Upper lobe of left lung (tissue), 6 donors: ENCODE measurements at regions not wholly inside any gene's neighbourhood (a gene's known extent, or its start where the extent isn't known, plus 50 kb on each side); places are given as distances from the start of the nearest gene placed in this dataset.

Source experiments
- ATAC-seq, 2 donors: fragments of 200-7000 bp; cut with Tn5 transposase; one replicate each; pipeline ENCODE4 v1.9.1; 2022; ENCODE audit warnings: mild to moderate bottlenecking in 2 of 2, moderate library complexity in 2 of 2; ENCODE audit not compliant: low FRiP score in 2 of 2
- DNase-seq, 2 donors: peaks; one replicate each; pipeline ENCODE4 v3.0.0-alpha.2; 2019 to 2020
- H3K27ac ChIP-seq, 4 donors: fragments of 200-600 bp; sonication (generic); one replicate each; pipeline ENCODE4 v1.5.1; 2016 to 2019
- H3K27me3 ChIP-seq, 4 donors: fragments of 200-600 bp; sonication (generic); one replicate each; pipeline ENCODE4 v1.5.1; 2017 to 2019
- H3K36me3 ChIP-seq, 4 donors: fragments of 200-600 bp; sonication (generic); one replicate each; pipeline ENCODE4 v1.5.1; 2016 to 2019
- H3K4me1 ChIP-seq, 4 donors: fragments of 200-600 bp; sonication (generic); one replicate each; pipeline ENCODE4 v1.5.1; 2018 to 2019
- H3K4me3 ChIP-seq, 4 donors: fragments of 200-600 bp; sonication (generic); one replicate each; pipeline ENCODE4 v1.5.1; 2017 to 2019; ENCODE audit warnings: mild to moderate bottlenecking in 2 of 4, moderate library complexity in 1 of 4
- H3K9me3 ChIP-seq, 4 donors: fragments of 200-600 bp; sonication (generic); one replicate each; pipeline ENCODE4 v1.5.1; 2018 to 2019
- CTCF ChIP-seq, 6 experiments: fragments of 450-650 bp in 4 of 6; fragments of 200-600 bp in 2 of 6; sonication (generic) in 2 of 6; IDR thresholded peaks; one replicate each; pipeline ENCODE4 v1.5.1; 2016 to 2019; ENCODE audit warnings: antibody characterized with exemption in 6 of 6
- EP300 ChIP-seq, 4 donors: sonication (generic); formaldehyde crosslinking; IDR thresholded peaks; one replicate each; pipeline ENCODE4 v1.5.1; 2017; ENCODE audit warnings: antibody characterized with exemption in 4 of 4, control low read depth in 2 of 4
- POLR2A ChIP-seq, 4 donors: fragments of 450-650 bp; IDR thresholded peaks; one replicate each; pipeline ENCODE4 v1.5.1; 2016 to 2017; ENCODE audit warnings: antibody characterized with exemption in 4 of 4, mild to moderate bottlenecking in 2 of 4
- POLR2AphosphoS5 ChIP-seq, 2 donors: sonication (generic); formaldehyde crosslinking; IDR thresholded peaks; one replicate each; pipeline ENCODE4 v1.5.1; 2017; ENCODE audit warnings: antibody characterized with exemption in 2 of 2
- WGBS, 2 donors: methylation state at CpG; one replicate each; pipeline ENCODE4 v1.1.5; 2017 to 2018; 5-methylcytosine and 5-hydroxymethylcytosine counted together
- donor health status: DM: no; HTN: no; CAD: no; lungs with moderate emphysema.
- donor health status: DM: no; HTN: yes; CAD: no; lungs with severe emphysema.

- ATAC-seq: no peak
- Histone ChIP-seq H3K4me1 (no peaks in the 10 kb centered on the region), H3K36me3 (no peaks in the 10 kb centered on the region), H3K27me3 (no peaks in the 10 kb centered on the region), H3K4me3 (no peak overlapping the region), H3K9me3 (no peaks in the 10 kb centered on the region), H3K27ac (no peak overlapping the region)
- TF ChIP-seq POLR2A (IDR thresholded peaks at IDR 0.05): no peak
- no peak for TF ChIP-seq POLR2AphosphoS5 (IDR thresholded peaks at IDR 0.05)
- TF ChIP-seq CTCF (IDR thresholded peaks at IDR 0.05): no peak
- TF ChIP-seq EP300 (IDR thresholded peaks at IDR 0.05): no peak
- DNase-seq: no peak
- 59 to 79% methylated on average over 3 of the region's 3 CpGs for WGBS, 2 donors
These were observed 272.7 kb upstream of the RGMB start for GRCh38 chr5:98500811-98501210.

- no peak for DNase-seq
- Histone ChIP-seq H3K36me3 (no peaks in the 10 kb centered on the region), H3K27ac (no peak overlapping the region), H3K9me3 (no peaks in the 10 kb centered on the region), H3K4me1 (no peaks in the 10 kb centered on the region), H3K4me3 (no peak overlapping the region), H3K27me3 (no peaks in the 10 kb centered on the region)
- no peak for ATAC-seq
- TF ChIP-seq POLR2AphosphoS5 (IDR thresholded peaks at IDR 0.05): no peak
- TF ChIP-seq EP300 (IDR thresholded peaks at IDR 0.05): no peak
- TF ChIP-seq POLR2A (IDR thresholded peaks at IDR 0.05): no peak
- TF ChIP-seq CTCF (IDR thresholded peaks at IDR 0.05): no peak
- 54 to 72% methylated on average over 2 of the region's 2 CpGs for WGBS, 2 donors
These were observed 269.8 kb upstream of the RGMB start for GRCh38 chr5:98503616-98504015.

GRCh38 chr5:98504505-98504904, 269.0 kb upstream of the RGMB start:
- Histone ChIP-seq H3K27ac (no peak overlapping the region), H3K27me3 (no peaks in the 10 kb centered on the region)
- no peak for ATAC-seq

GRCh38 chr5:98510143-98510985, 263.1 kb upstream of the RGMB start:
- H3K36me3 ChIP-seq: no peaks in the 10 kb centered on the region
- no peaks in the 10 kb centered on the region for H3K27me3 ChIP-seq
- WGBS, 2 donors: 40 to 54% methylated on average over 10 of the region's 10 CpGs
- no peaks in the 10 kb centered on the region for H3K9me3 ChIP-seq
- peaks cover 0 to 3% (median 0%) of the 10 kb centered on the region in 4 donors for H3K4me1 ChIP-seq
- no peak overlapping the region for H3K4me3 ChIP-seq
- ATAC-seq: peak in 1 of 2 donors; percentile 10
- no peak overlapping the region for H3K27ac ChIP-seq
- TF ChIP-seq CTCF (IDR thresholded peaks at IDR 0.05) (no peak), POLR2A (IDR thresholded peaks at IDR 0.05) (no peak), POLR2AphosphoS5 (IDR thresholded peaks at IDR 0.05) (peak in 1 of 2 donors; percentile 46)
- DNase-seq: no peak

More at GRCh38 chr5:98504505-98504904, 269.0 kb upstream of the RGMB start:
- no peaks in the 10 kb centered on the region for H3K36me3 ChIP-seq
- H3K4me3 ChIP-seq: no peak overlapping the region
- no peaks in the 10 kb centered on the region for H3K4me1 ChIP-seq
- WGBS, 2 donors: 58 to 83% methylated on average over 2 of the region's 2 CpGs
- H3K9me3 ChIP-seq: no peaks in the 10 kb centered on the region
- DNase-seq: no peak
- TF ChIP-seq POLR2A (IDR thresholded peaks at IDR 0.05): no peak
- TF ChIP-seq CTCF (IDR thresholded peaks at IDR 0.05): no peak

- H3K27me3 ChIP-seq: no peaks in the 10 kb centered on the region
- DNase-seq: no peak
- peaks cover 0 to 3% (median 0%) of the 10 kb centered on the region in 4 donors for H3K4me1 ChIP-seq
- H3K27ac ChIP-seq: no peak overlapping the region
- H3K9me3 ChIP-seq: no peaks in the 10 kb centered on the region
- 46 to 49% methylated on average over 4 of the region's 4 CpGs for WGBS, 2 donors
- H3K4me3 ChIP-seq: no peak overlapping the region
- ATAC-seq: no peak
- TF ChIP-seq CTCF (IDR thresholded peaks at IDR 0.05) (no peak), POLR2A (IDR thresholded peaks at IDR 0.05) (no peak), POLR2AphosphoS5 (IDR thresholded peaks at IDR 0.05) (no peak), EP300 (IDR thresholded peaks at IDR 0.05) (no peak)
- no peaks in the 10 kb centered on the region for H3K36me3 ChIP-seq
These were observed 260.1 kb upstream of the RGMB start for GRCh38 chr5:98513380-98513779.
